Adipocyte (in vitro differentiated cells): ENCODE measurements at regions not wholly inside any gene's neighbourhood (a gene's known extent, or its start where the extent isn't known, plus 50 kb on each side); places are given as distances from the start of the nearest gene placed in this dataset.

ENCODE experiments used
- DNase-seq: peaks from one replicate; pipeline ENCODE4 v3.0.0-alpha.2; 2015; ENCODE audit warnings: low read depth
- H3K27me3 ChIP-seq: replicated peaks from 2 replicates; pipeline ENCODE4 v1.7.0; 2013; ENCODE audit warnings: mild to moderate bottlenecking, low read length, moderate library complexity; ENCODE audit not compliant: control insufficient read depth, insufficient read depth
- H3K36me3 ChIP-seq: 2 replicates; pipeline ENCODE4 v1.7.0; 2013; ENCODE audit warnings: low read length, mild to moderate bottlenecking, moderate library complexity; ENCODE audit not compliant: control insufficient read depth, insufficient read depth, severe bottlenecking
- H3K4me1 ChIP-seq: 2 replicates; pipeline ENCODE4 v1.7.0; 2013; ENCODE audit warnings: mild to moderate bottlenecking, low read length, moderate library complexity; ENCODE audit not compliant: control insufficient read depth, insufficient read depth
- H3K4me3 ChIP-seq: 2 replicates; pipeline ENCODE4 v1.7.0; 2013; ENCODE audit warnings: mild to moderate bottlenecking, low read length, moderate library complexity
- H3K9ac ChIP-seq: 2 replicates; pipeline ENCODE4 v1.7.0; 2013; ENCODE audit warnings: mild to moderate bottlenecking, low read length, moderate library complexity
- H3K9me3 ChIP-seq: 2 replicates; pipeline ENCODE4 v1.7.0; 2013; ENCODE audit warnings: mild to moderate bottlenecking, low read length, moderate library complexity; ENCODE audit not compliant: control insufficient read depth

- DNase-seq: no peak
- Histone ChIP-seq H3K4me1 (no peaks in the 10 kb centered on the region), H3K9me3 (peaks cover 17% of the 10 kb centered on the region), H3K4me3 (no peak overlapping the region), H3K27me3 (no peaks in the 10 kb centered on the region), H3K9ac (no peak overlapping the region), H3K36me3 (no peaks in the 10 kb centered on the region)
Measured at GRCh38 chr7:68336594-68336993, 1261.7 kb upstream of the AUTS2 start.

GRCh38 chr7:68348401-68348800 lies 1249.9 kb upstream of the AUTS2 start:
- Histone ChIP-seq H3K9ac (no peak overlapping the region), H3K4me3 (no peak overlapping the region), H3K27me3 (no peaks in the 10 kb centered on the region), H3K36me3 (no peaks in the 10 kb centered on the region), H3K4me1 (no peaks in the 10 kb centered on the region), H3K9me3 (no peaks in the 10 kb centered on the region)
- DNase-seq: no peak

GRCh38 chr7:68362745-68363518 lies 1235.3 kb upstream of the AUTS2 start:
- no peak for DNase-seq
- H3K4me1 ChIP-seq: peaks cover 5% of the 10 kb centered on the region

GRCh38 chr7:68364886-68365625 lies 1233.2 kb upstream of the AUTS2 start:
- Histone ChIP-seq H3K4me3 (no peak overlapping the region), H3K4me1 (peaks cover 5% of the 10 kb centered on the region), H3K9ac (no peak overlapping the region), H3K36me3 (no peaks in the 10 kb centered on the region), H3K27me3 (no peaks in the 10 kb centered on the region), H3K9me3 (peaks cover 2% of the 10 kb centered on the region)
- DNase-seq: no peak

More at GRCh38 chr7:68362745-68363518, 1235.3 kb upstream of the AUTS2 start:
- no peaks in the 10 kb centered on the region for H3K36me3 ChIP-seq
- peaks cover 4% of the 10 kb centered on the region for H3K27me3 ChIP-seq
- H3K9me3 ChIP-seq: peaks cover 2% of the 10 kb centered on the region
- no peak overlapping the region for H3K9ac ChIP-seq
- H3K4me3 ChIP-seq: no peak overlapping the region

GRCh38 chr7:68371985-68372384 lies 1226.3 kb upstream of the AUTS2 start:
- Histone ChIP-seq H3K9ac (no peak overlapping the region), H3K36me3 (no peaks in the 10 kb centered on the region), H3K4me3 (no peak overlapping the region), H3K27me3 (no peaks in the 10 kb centered on the region), H3K9me3 (peaks cover 1% of the 10 kb centered on the region), H3K4me1 (no peaks in the 10 kb centered on the region)
- no peak for DNase-seq

GRCh38 chr7:68376131-68376661 lies 1222.1 kb upstream of the AUTS2 start:
- Histone ChIP-seq H3K4me3 (no peak overlapping the region), H3K27me3 (no peaks in the 10 kb centered on the region), H3K4me1 (no peaks in the 10 kb centered on the region), H3K36me3 (no peaks in the 10 kb centered on the region), H3K9me3 (no peaks in the 10 kb centered on the region), H3K9ac (no peak overlapping the region)
- no peak for DNase-seq

- H3K9me3 ChIP-seq: peaks cover 20% of the 10 kb centered on the region
- no peak overlapping the region for H3K4me3 ChIP-seq
- no peaks in the 10 kb centered on the region for H3K27me3 ChIP-seq
- no peak for DNase-seq
- H3K36me3 ChIP-seq: no peaks in the 10 kb centered on the region
- no peaks in the 10 kb centered on the region for H3K4me1 ChIP-seq
- H3K9ac ChIP-seq: no peak overlapping the region
Measured at GRCh38 chr7:68381731-68382130, 1216.5 kb upstream of the AUTS2 start.

GRCh38 chr7:68384581-68384980 lies 1213.7 kb upstream of the AUTS2 start:
- H3K4me1 ChIP-seq: no peaks in the 10 kb centered on the region
- H3K27me3 ChIP-seq: no peaks in the 10 kb centered on the region
- H3K4me3 ChIP-seq: no peak overlapping the region

GRCh38 chr7:68393051-68393450 lies 1205.2 kb upstream of the AUTS2 start:
- Histone ChIP-seq H3K4me3 (no peak overlapping the region), H3K9me3 (no peaks in the 10 kb centered on the region), H3K27me3 (no peaks in the 10 kb centered on the region), H3K36me3 (no peaks in the 10 kb centered on the region), H3K4me1 (no peaks in the 10 kb centered on the region), H3K9ac (no peak overlapping the region)
- DNase-seq: no peak

More at GRCh38 chr7:68384581-68384980, 1213.7 kb upstream of the AUTS2 start:
- DNase-seq: no peak
- Histone ChIP-seq H3K9me3 (peaks cover 20% of the 10 kb centered on the region), H3K9ac (no peak overlapping the region), H3K36me3 (no peaks in the 10 kb centered on the region)

GRCh38 chr7:68394131-68394530 lies 1204.1 kb upstream of the AUTS2 start:
- Histone ChIP-seq H3K4me3 (no peak overlapping the region), H3K4me1 (no peaks in the 10 kb centered on the region), H3K9me3 (no peaks in the 10 kb centered on the region), H3K27me3 (no peaks in the 10 kb centered on the region), H3K36me3 (no peaks in the 10 kb centered on the region), H3K9ac (no peak overlapping the region)
- no peak for DNase-seq

- H3K27me3 ChIP-seq: peaks cover 5% of the 10 kb centered on the region
- no peaks in the 10 kb centered on the region for H3K36me3 ChIP-seq
- H3K9ac ChIP-seq: no peak overlapping the region
- no peaks in the 10 kb centered on the region for H3K9me3 ChIP-seq
- no peak overlapping the region for H3K4me3 ChIP-seq
- H3K4me1 ChIP-seq: no peaks in the 10 kb centered on the region
- no peak for DNase-seq
Measured at GRCh38 chr7:68399991-68400590, 1198.2 kb upstream of the AUTS2 start.
